IMR-90 (cell line): ENCODE measurements at regions not wholly inside any gene's neighbourhood (a gene's known extent, or its start where the extent isn't known, plus 50 kb on each side); places are given as distances from the start of the nearest gene placed in this dataset.

Source experiments
- ATAC-seq: fragments of 200-7000 bp; cut with Tn5 transposase; 2 replicates; pipeline ENCODE4 v1.9.1; 2020; ENCODE audit warnings: low read depth, mild to moderate bottlenecking, moderate library complexity
- BruUV-seq: library from RNA; stranded (reverse); fragments of 400-500 nt; replicated peaks from 2 replicates; lab custom pipeline; 2021; lab: Mats Ljungman, UMichigan
- CTCF ChIA-PET: fragments of 300-600 bp; formaldehyde crosslinking; extraction: SDS; loops from one replicate; lab custom pipeline; 2021; ENCODE audit warnings: antibody characterized with exemption; lab: Yijun Ruan, JAX
- POLR2A ChIA-PET: fragments of 300-600 bp; sonication (Branson Sonifier 250); formaldehyde crosslinking; loops from one replicate; lab custom pipeline; 2022; ENCODE audit warnings: antibody characterized with exemption; ENCODE audit not compliant: unreplicated experiment; lab: Charles Lee
- DNase-seq: peaks from one replicate; pipeline ENCODE4 v3.0.0; 2013
- H2AFZ ChIP-seq: replicated peaks from 2 replicates; pipeline ENCODE3; 2013; ENCODE audit warnings: low read length, mild to moderate bottlenecking; ENCODE audit not compliant: poor library complexity
- H2AK5ac ChIP-seq: 2 replicates; pipeline ENCODE4 v1.6.1; 2013; ENCODE audit warnings: low read depth, low read length, inconsistent platforms
- H2AK9ac ChIP-seq: replicated peaks from 2 replicates; pipeline ENCODE3; 2013; ENCODE audit warnings: mild to moderate bottlenecking, low read depth, low read length, moderate library complexity; ENCODE audit not compliant: poor library complexity
- H2BK120ac ChIP-seq: 2 replicates; pipeline ENCODE4 v1.6.1; 2013; ENCODE audit warnings: low read depth, low read length, inconsistent platforms
- H2BK15ac ChIP-seq: 3 replicates; pipeline ENCODE4 v1.6.1; 2013; ENCODE audit warnings: low read depth, low read length, inconsistent platforms
- H2BK20ac ChIP-seq: 2 replicates; pipeline ENCODE4 v1.6.1; 2013; ENCODE audit warnings: low read depth, mild to moderate bottlenecking, inconsistent platforms, low read length, moderate library complexity
- H2BK5ac ChIP-seq: 2 replicates; pipeline ENCODE4 v1.6.1; 2013; ENCODE audit warnings: mild to moderate bottlenecking, low read depth, low read length, inconsistent platforms; ENCODE audit not compliant: poor library complexity, severe bottlenecking
- H3K14ac ChIP-seq: replicated peaks from 2 replicates; pipeline ENCODE4 v1.6.1; 2013; ENCODE audit warnings: low read depth, low read length, inconsistent platforms
- H3K18ac ChIP-seq: 2 replicates; pipeline ENCODE4 v1.6.1; 2013; ENCODE audit warnings: low read depth, low read length, control low read depth
- H3K23ac ChIP-seq: 2 replicates; pipeline ENCODE4 v1.6.1; 2013; ENCODE audit warnings: low read depth, low read length, inconsistent platforms
- H3K27ac ChIP-seq: 2 replicates; pipeline ENCODE4 v1.5.1; 2013; ENCODE audit warnings: mild to moderate bottlenecking, control low read depth, low read length; ENCODE audit not compliant: insufficient read depth
- H3K27me3 ChIP-seq: 2 replicates; pipeline ENCODE4 v1.6.1; 2013; ENCODE audit warnings: low read length; ENCODE audit not compliant: control insufficient read depth, insufficient read depth
- H3K36me3 ChIP-seq: 2 replicates; pipeline ENCODE4 v1.6.1; 2013; ENCODE audit warnings: low read length, mixed read lengths; ENCODE audit not compliant: control insufficient read depth, insufficient read depth
- H3K4ac ChIP-seq: 2 replicates; pipeline ENCODE4 v1.6.1; 2013; ENCODE audit warnings: low read depth, low read length, inconsistent platforms
- H3K4me1 ChIP-seq: 2 replicates; pipeline ENCODE4 v1.6.1; 2013; ENCODE audit warnings: low read length, mixed read lengths; ENCODE audit not compliant: control insufficient read depth, insufficient read depth
- H3K4me2 ChIP-seq: 2 replicates; pipeline ENCODE4 v1.6.1; 2013; ENCODE audit warnings: low read depth, mild to moderate bottlenecking, control low read depth, low read length, moderate library complexity
- H3K4me3 ChIP-seq: 2 replicates; pipeline ENCODE4 v1.5.1; 2013; ENCODE audit warnings: low read depth, mild to moderate bottlenecking, control low read depth, low read length, moderate library complexity; ENCODE audit not compliant: insufficient read depth
- H3K56ac ChIP-seq: 2 replicates; pipeline ENCODE4 v1.6.1; 2013; ENCODE audit warnings: low read length, inconsistent platforms; ENCODE audit not compliant: insufficient read depth; ENCODE audit errors: extremely low read depth
- H3K79me1 ChIP-seq, 2 experiments: 2 replicates each; pipeline ENCODE4 v1.6.1; 2013; ENCODE audit warnings: low read length in 2 of 2, inconsistent platforms in 1 of 2, low read depth in 1 of 2
- H3K9ac ChIP-seq: 2 replicates; pipeline ENCODE4 v1.6.1; 2013; ENCODE audit warnings: low read depth, low read length, control low read depth
- H3K9me1 ChIP-seq: 2 replicates; pipeline ENCODE4 v1.6.1; 2013; ENCODE audit warnings: low read length, inconsistent platforms; ENCODE audit not compliant: insufficient read depth
- H3K9me3 ChIP-seq: 2 replicates; pipeline ENCODE4 v1.6.1; 2013; ENCODE audit warnings: low read length; ENCODE audit not compliant: control insufficient read depth, insufficient read depth
- H4K20me1 ChIP-seq: 2 replicates; pipeline ENCODE4 v1.6.1; 2013; ENCODE audit warnings: low read length, inconsistent platforms; ENCODE audit not compliant: insufficient read depth
- H4K5ac ChIP-seq: 2 replicates; pipeline ENCODE4 v1.6.1; 2013; ENCODE audit warnings: mild to moderate bottlenecking, low read depth, low read length, control low read depth
- H4K8ac ChIP-seq, 2 experiments: 2 replicates each; pipeline ENCODE4 v1.6.1; 2013; ENCODE audit warnings: low read depth in 2 of 2, low read length in 2 of 2, control low read depth in 1 of 2, inconsistent platforms in 1 of 2
- H4K91ac ChIP-seq: 2 replicates; pipeline ENCODE4 v1.6.1; 2013; ENCODE audit warnings: low read depth, low read length, inconsistent platforms; ENCODE audit not compliant: insufficient read depth
- CEBPB ChIP-seq: IDR thresholded peaks from 2 replicates; pipeline ENCODE4 v1.6.1; 2012; ENCODE audit warnings: low read depth, low read length, improper control_type of control experiment
- CHD1 ChIP-seq: IDR thresholded peaks from 2 replicates; pipeline ENCODE4 v1.6.1; 2012; ENCODE audit warnings: low read depth, low read length, improper control_type of control experiment
- CTCF ChIP-seq: conservative IDR thresholded peaks from 2 replicates; pipeline ENCODE4 v1.5.1; 2012; ENCODE audit warnings: mild to moderate bottlenecking, low read depth, low read length, improper control_type of control experiment
- ELK1 ChIP-seq: fragments of 150-350 bp; IDR thresholded peaks from 2 replicates; pipeline ENCODE4 v1.6.1; 2016; ENCODE audit warnings: low read depth, mild to moderate bottlenecking, low read length, moderate library complexity, borderline replicate concordance
- FOS ChIP-seq: fragments of 150-350 bp; IDR thresholded peaks from 2 replicates; pipeline ENCODE4 v1.6.1; 2016; ENCODE audit warnings: low read depth, low read length
- MAFK ChIP-seq: IDR thresholded peaks from 2 replicates; pipeline ENCODE4 v1.6.1; 2012; ENCODE audit warnings: low read depth, low read length, improper control_type of control experiment
- MAZ ChIP-seq: IDR thresholded peaks from 2 replicates; pipeline ENCODE4 v1.6.1; 2012; ENCODE audit warnings: low read depth, mild to moderate bottlenecking, low read length, improper control_type of control experiment, moderate library complexity, borderline replicate concordance
- MXI1 ChIP-seq: IDR thresholded peaks from 2 replicates; pipeline ENCODE4 v1.6.1; 2012; ENCODE audit warnings: low read depth, mild to moderate bottlenecking, low read length, moderate library complexity, borderline replicate concordance
- NFE2L2 ChIP-seq: fragments of 150-350 bp; IDR thresholded peaks from 2 replicates; pipeline ENCODE4 v1.6.1; 2016; ENCODE audit warnings: low read depth, mild to moderate bottlenecking, low read length
- POLR2A ChIP-seq: IDR thresholded peaks from 2 replicates; pipeline ENCODE4 v1.6.1; 2012; ENCODE audit warnings: mild to moderate bottlenecking, low read depth, low read length
- RAD21 ChIP-seq: IDR thresholded peaks from 2 replicates; pipeline ENCODE4 v1.6.1; 2012; ENCODE audit warnings: low read length, improper control_type of control experiment
- RCOR1 ChIP-seq: IDR thresholded peaks from 2 replicates; pipeline ENCODE4 v1.6.1; 2012; ENCODE audit warnings: mild to moderate bottlenecking, low read length, improper control_type of control experiment; ENCODE audit not compliant: insufficient replicate concordance
- RFX5 ChIP-seq: IDR thresholded peaks from 2 replicates; pipeline ENCODE4 v1.8.0; 2012; ENCODE audit warnings: low read depth, mild to moderate bottlenecking, low read length, moderate library complexity
- SMC3 ChIP-seq: fragments of 150-350 bp; IDR thresholded peaks from 2 replicates; pipeline ENCODE4 v1.6.1; 2016; ENCODE audit warnings: low read depth, mild to moderate bottlenecking, antibody characterized with exemption, low read length, moderate library complexity
- USF2 ChIP-seq: fragments of 150-350 bp; IDR thresholded peaks from 2 replicates; pipeline ENCODE4 v1.6.1; 2017; ENCODE audit warnings: mild to moderate bottlenecking, antibody characterized with exemption, low read length, low read depth
- whole genome bisulfite sequencing, 2 experiments: methylation state at CpG; one replicate each; pipeline versions ENCODE4 v1.1.5 to v1.1.7; 2013; ENCODE audit warnings: missing lambda C conversion rate in 2 of 2; ENCODE audit not compliant: insufficient read length in 1 of 2; ENCODE audit errors: extremely low coverage in 2 of 2; 5-methylcytosine and 5-hydroxymethylcytosine counted together
- dilution Hi-C: fragments of 300-500 bp; cut with HindIII; formaldehyde crosslinking; loops from one replicate; pipeline ENCODE4 v1.14.3; 2018; ENCODE audit warnings: low sequenced_read_pairs; ENCODE audit not compliant: unreplicated experiment
- in situ Hi-C: fragments of 300-500 bp; cut with MboI; formaldehyde crosslinking; loops from 3 replicates; pipeline ENCODE4 v1.14.3; 2019; ENCODE audit warnings: low sequenced_read_pairs, inconsistent platforms, mixed read lengths
- intact Hi-C: fragments of 100-400 bp; cut with micrococcal nuclease; formaldehyde crosslinking; loops from 2 replicates; pipeline ENCODE4 v1.10.0; 2022

- TF ChIP-seq MXI1 (no peak), MAFK (no peak)
Observed at GRCh38 chr2:67465623-67466022, 68.5 kb downstream of the ETAA1 start (continued).

GRCh38 chr2:67466734-67467133 lies 69.6 kb downstream of the ETAA1 start:
- Histone ChIP-seq H3K4me1 (no peaks in the 10 kb centered on the region), H3K18ac (no peak overlapping the region), H2AFZ (no peak overlapping the region), H3K4me3 (no peak overlapping the region), H3K27ac (no peak overlapping the region), H3K56ac (no peak overlapping the region), H2BK120ac (no peak overlapping the region), H2AK5ac (no peak overlapping the region), H2BK15ac (no peak overlapping the region), H2BK20ac (no peak overlapping the region), H4K8ac (no peak overlapping the region), H3K9me1 (peaks cover 2% of the 10 kb centered on the region; the same call in 1 of the 2 replicates), H4K91ac (no peak overlapping the region), H3K36me3 (no peaks in the 10 kb centered on the region), H2BK5ac (no peak overlapping the region), H3K9ac (no peak overlapping the region), H4K20me1 (no peaks in the 10 kb centered on the region), H2AK9ac (no peak overlapping the region), H3K14ac (no peak overlapping the region), H4K5ac (no peak overlapping the region), H3K9me3 (no peaks in the 10 kb centered on the region), H3K4me2 (no peak overlapping the region), H3K79me1 (no peaks in the 10 kb centered on the region), H3K27me3 (no peaks in the 10 kb centered on the region), H3K4ac (no peak overlapping the region), H3K23ac (no peak overlapping the region)
- in situ Hi-C loops (loop anchor here (25.0 kb wide), 1 partner anchor 879 kb away; no protein-coding TSS in a partner anchor), intact Hi-C loops (no loop called here), dilution Hi-C loops (no loop called here)
- no TSS peak for BruUV-seq
- ATAC-seq, result no peak
- ChIA-PET POLR2A (no interaction called here), CTCF (interaction anchor here (0.6 kb wide), 1 partner anchor 121 kb away, joined by 5 read pairs; no protein-coding TSS in a partner anchor)
- no CpG with 5 or more reads among the region's 4 CpGs for WGBS, 2 experiments
- no peak for DNase-seq
- TF ChIP-seq CHD1, result no peak
- TF ChIP-seq FOS, result no peak
- no peak for TF ChIP-seq MAZ
- no peak for TF ChIP-seq MXI1
- no peak for TF ChIP-seq MAFK
- TF ChIP-seq NFE2L2, result no peak
- TF ChIP-seq CEBPB, result no peak
- TF ChIP-seq CTCF, result no peak
- TF ChIP-seq POLR2A, result no peak
- no peak for TF ChIP-seq RAD21
- TF ChIP-seq RCOR1, result no peak
- TF ChIP-seq RFX5, result no peak
- TF ChIP-seq SMC3, result no peak
- no peak for TF ChIP-seq ELK1
- TF ChIP-seq USF2, result no peak
